Upper lobe of left lung (tissue), 6 donors: ENCODE measurements at regions not wholly inside any gene's neighbourhood (a gene's known extent, or its start where the extent isn't known, plus 50 kb on each side); places are given as distances from the start of the nearest gene placed in this dataset.

ENCODE experiments used
- ATAC-seq, 2 donors: fragments of 200-7000 bp; cut with Tn5 transposase; one replicate each; pipeline ENCODE4 v1.9.1; 2022; ENCODE audit warnings: mild to moderate bottlenecking in 2 of 2, moderate library complexity in 2 of 2; ENCODE audit not compliant: low FRiP score in 2 of 2
- DNase-seq, 2 donors: peaks; one replicate each; pipeline ENCODE4 v3.0.0-alpha.2; 2019 to 2020
- H3K27ac ChIP-seq, 4 donors: fragments of 200-600 bp; sonication (generic); one replicate each; pipeline ENCODE4 v1.5.1; 2016 to 2019
- H3K27me3 ChIP-seq, 4 donors: fragments of 200-600 bp; sonication (generic); one replicate each; pipeline ENCODE4 v1.5.1; 2017 to 2019
- H3K36me3 ChIP-seq, 4 donors: fragments of 200-600 bp; sonication (generic); one replicate each; pipeline ENCODE4 v1.5.1; 2016 to 2019
- H3K4me1 ChIP-seq, 4 donors: fragments of 200-600 bp; sonication (generic); one replicate each; pipeline ENCODE4 v1.5.1; 2018 to 2019
- H3K4me3 ChIP-seq, 4 donors: fragments of 200-600 bp; sonication (generic); one replicate each; pipeline ENCODE4 v1.5.1; 2017 to 2019; ENCODE audit warnings: mild to moderate bottlenecking in 2 of 4, moderate library complexity in 1 of 4
- H3K9me3 ChIP-seq, 4 donors: fragments of 200-600 bp; sonication (generic); one replicate each; pipeline ENCODE4 v1.5.1; 2018 to 2019
- CTCF ChIP-seq, 6 experiments: fragments of 450-650 bp in 4 of 6; fragments of 200-600 bp in 2 of 6; sonication (generic) in 2 of 6; IDR thresholded peaks; one replicate each; pipeline ENCODE4 v1.5.1; 2016 to 2019; ENCODE audit warnings: antibody characterized with exemption in 6 of 6
- EP300 ChIP-seq, 4 donors: sonication (generic); formaldehyde crosslinking; IDR thresholded peaks; one replicate each; pipeline ENCODE4 v1.5.1; 2017; ENCODE audit warnings: antibody characterized with exemption in 4 of 4, control low read depth in 2 of 4
- POLR2A ChIP-seq, 4 donors: fragments of 450-650 bp; IDR thresholded peaks; one replicate each; pipeline ENCODE4 v1.5.1; 2016 to 2017; ENCODE audit warnings: antibody characterized with exemption in 4 of 4, mild to moderate bottlenecking in 2 of 4
- POLR2AphosphoS5 ChIP-seq, 2 donors: sonication (generic); formaldehyde crosslinking; IDR thresholded peaks; one replicate each; pipeline ENCODE4 v1.5.1; 2017; ENCODE audit warnings: antibody characterized with exemption in 2 of 2
- WGBS, 2 donors: methylation state at CpG; one replicate each; pipeline ENCODE4 v1.1.5; 2017 to 2018; 5-methylcytosine and 5-hydroxymethylcytosine counted together
- donor health status: DM: no; HTN: no; CAD: no; lungs with moderate emphysema.
- donor health status: DM: no; HTN: yes; CAD: no; lungs with severe emphysema.

- ATAC-seq (no peak), DNase-seq (no peak)
- H3K9me3 ChIP-seq, result no peaks in the 10 kb centered on the region
- H3K27me3 ChIP-seq, result no peaks in the 10 kb centered on the region
- H3K27ac ChIP-seq, result no peak overlapping the region
- TF ChIP-seq CTCF (IDR thresholded peaks at IDR 0.05) (no peak), EP300 (IDR thresholded peaks at IDR 0.05) (no peak), POLR2AphosphoS5 (IDR thresholded peaks at IDR 0.05) (no peak), POLR2A (IDR thresholded peaks at IDR 0.05) (no peak)
- H3K4me3 ChIP-seq, result no peak overlapping the region
- no peaks in the 10 kb centered on the region for H3K36me3 ChIP-seq
- WGBS, 2 donors, result 86 to 96% methylated on average over 3 of the region's 3 CpGs
- no peaks in the 10 kb centered on the region for H3K4me1 ChIP-seq
Measured at GRCh38 chr12:14157088-14157747, 175.8 kb upstream of the GRIN2B start.

GRCh38 chr12:14164266-14164665 is 182.9 kb upstream of the GRIN2B start:
- H3K4me3 ChIP-seq, result no peak overlapping the region
- DNase-seq, result no peak
- H3K4me1 ChIP-seq, result no peaks in the 10 kb centered on the region
- no peaks in the 10 kb centered on the region for H3K9me3 ChIP-seq
- 86 to 92% methylated on average over 8 of the region's 8 CpGs for WGBS, 2 donors
- no peaks in the 10 kb centered on the region for H3K36me3 ChIP-seq
- no peak overlapping the region for H3K27ac ChIP-seq
- TF ChIP-seq POLR2AphosphoS5 (IDR thresholded peaks at IDR 0.05) (no peak), POLR2A (IDR thresholded peaks at IDR 0.05) (no peak), CTCF (IDR thresholded peaks at IDR 0.05) (no peak), EP300 (IDR thresholded peaks at IDR 0.05) (no peak)
- H3K27me3 ChIP-seq, result no peaks in the 10 kb centered on the region
- ATAC-seq, result no peak

GRCh38 chr12:14167005-14167628 is 185.7 kb upstream of the GRIN2B start:
- Histone ChIP-seq H3K9me3 (no peaks in the 10 kb centered on the region), H3K4me1 (no peaks in the 10 kb centered on the region), H3K36me3 (no peaks in the 10 kb centered on the region), H3K4me3 (no peak overlapping the region), H3K27ac (no peak overlapping the region), H3K27me3 (no peaks in the 10 kb centered on the region)
- 1 to 8% methylated on average over 4 of the region's 4 CpGs for WGBS, 2 donors
- no peak for DNase-seq
- peak in 1 of 2 donors; percentile 77 for ATAC-seq
- no peak for TF ChIP-seq EP300 (IDR thresholded peaks at IDR 0.05)
- peak; percentile 65 to 85 (median 80) for TF ChIP-seq CTCF (IDR thresholded peaks at IDR 0.05)

GRCh38 chr12:14169281-14169680 is 187.9 kb upstream of the GRIN2B start:
- H3K4me1 ChIP-seq, result no peaks in the 10 kb centered on the region
- DNase-seq (no peak), ATAC-seq (no peak)
- no peaks in the 10 kb centered on the region for H3K36me3 ChIP-seq
- no peak overlapping the region for H3K27ac ChIP-seq
- TF ChIP-seq POLR2A (IDR thresholded peaks at IDR 0.05), result no peak
- TF ChIP-seq EP300 (IDR thresholded peaks at IDR 0.05), result no peak
- TF ChIP-seq POLR2AphosphoS5 (IDR thresholded peaks at IDR 0.05), result no peak
- TF ChIP-seq CTCF (IDR thresholded peaks at IDR 0.05), result no peak
- no peaks in the 10 kb centered on the region for H3K27me3 ChIP-seq
- WGBS, 2 donors, result 39 to 61% methylated on average over 3 of the region's 3 CpGs
- H3K9me3 ChIP-seq, result no peaks in the 10 kb centered on the region
- no peak overlapping the region for H3K4me3 ChIP-seq

- 80 to 83% methylated on average over 3 of the region's 3 CpGs for WGBS, 2 donors
- TF ChIP-seq CTCF (IDR thresholded peaks at IDR 0.05), result no peak
- TF ChIP-seq POLR2AphosphoS5 (IDR thresholded peaks at IDR 0.05), result no peak
- no peak for TF ChIP-seq POLR2A (IDR thresholded peaks at IDR 0.05)
- TF ChIP-seq EP300 (IDR thresholded peaks at IDR 0.05), result no peak
- Histone ChIP-seq H3K36me3 (no peaks in the 10 kb centered on the region), H3K9me3 (no peaks in the 10 kb centered on the region), H3K27me3 (no peaks in the 10 kb centered on the region), H3K4me3 (no peak overlapping the region), H3K4me1 (no peaks in the 10 kb centered on the region), H3K27ac (no peak overlapping the region)
- DNase-seq (no peak), ATAC-seq (no peak)
Measured at GRCh38 chr12:14171106-14171505, 189.7 kb upstream of the GRIN2B start.
